Ramos (cell line): ENCODE measurements at regions not wholly inside any gene's neighbourhood (a gene's known extent, or its start where the extent isn't known, plus 50 kb on each side); places are given as distances from the start of the nearest gene placed in this dataset.
"Not testable (repeated sequence)": the region's sequence is repeated elsewhere in the genome, so short reads cannot be mapped to it uniquely, and the experiment has no call there.

Source experiments
- in situ Hi-C: fragments of 300-500 bp; cut with MboI; formaldehyde crosslinking; loops from one replicate; pipeline ENCODE4 v1.14.3; 2022; ENCODE audit warnings: low sequenced_read_pairs; ENCODE audit not compliant: unreplicated experiment

GRCh38 chr2:47297767-47298425, 71.2 kb upstream of the EPCAM start:
- in situ Hi-C loops = no loop called here

- in situ Hi-C loops = no loop called here
These were observed 73.0 kb upstream of the EPCAM start for GRCh38 chr2:47295981-47296635.

- in situ Hi-C loops = no loop called here
These were observed 73.8 kb upstream of the EPCAM start for GRCh38 chr2:47295131-47295980.

- in situ Hi-C loops = no loop called here
These were observed 75.1 kb upstream of the EPCAM start for GRCh38 chr2:47293976-47294375.

- in situ Hi-C loops = no loop called here
These were observed 80.2 kb upstream of the EPCAM start for GRCh38 chr2:47288864-47289263.

- in situ Hi-C loops = no loop called here
These were observed 85.5 kb upstream of the EPCAM start for GRCh38 chr2:47283659-47284058.

GRCh38 chr2:47282621-47283272, 86.4 kb upstream of the EPCAM start:
- in situ Hi-C loops = no loop called here

GRCh38 chr2:47279525-47279924, 89.6 kb upstream of the EPCAM start:
- in situ Hi-C loops = not testable (repeated sequence)

- in situ Hi-C loops = no loop called here
These were observed 91.1 kb upstream of the EPCAM start for GRCh38 chr2:47277987-47278386.

GRCh38 chr2:47277187-47277586, 91.9 kb upstream of the EPCAM start:
- in situ Hi-C loops = no loop called here

- in situ Hi-C loops = no loop called here
These were observed 93.0 kb upstream of the EPCAM start for GRCh38 chr2:47276061-47276460.

- in situ Hi-C loops = no loop called here
These were observed 94.9 kb upstream of the EPCAM start for GRCh38 chr2:47274054-47274782.

GRCh38 chr2:47272905-47273758, 96.0 kb upstream of the EPCAM start:
- in situ Hi-C loops = no loop called here

- in situ Hi-C loops = no loop called here
These were observed 95.9 kb upstream of the CALM2 start for GRCh38 chr2:47272031-47272864.

- in situ Hi-C loops = no loop called here
These were observed 95.0 kb upstream of the CALM2 start for GRCh38 chr2:47271054-47272000.

GRCh38 chr2:47270421-47270820, 94.1 kb upstream of the CALM2 start:
- in situ Hi-C loops = no loop called here
